ENCODE measurements at regions not wholly inside any gene's neighbourhood (a gene's known extent, or its start where the extent isn't known, plus 50 kb on each side); places are given as distances from the start of the nearest gene placed in this dataset.

GRCh38 chr3:153768561-153769469, 352.4 kb upstream of the ARHGEF26 start:
- TF ChIP-seq, protein P1, sequence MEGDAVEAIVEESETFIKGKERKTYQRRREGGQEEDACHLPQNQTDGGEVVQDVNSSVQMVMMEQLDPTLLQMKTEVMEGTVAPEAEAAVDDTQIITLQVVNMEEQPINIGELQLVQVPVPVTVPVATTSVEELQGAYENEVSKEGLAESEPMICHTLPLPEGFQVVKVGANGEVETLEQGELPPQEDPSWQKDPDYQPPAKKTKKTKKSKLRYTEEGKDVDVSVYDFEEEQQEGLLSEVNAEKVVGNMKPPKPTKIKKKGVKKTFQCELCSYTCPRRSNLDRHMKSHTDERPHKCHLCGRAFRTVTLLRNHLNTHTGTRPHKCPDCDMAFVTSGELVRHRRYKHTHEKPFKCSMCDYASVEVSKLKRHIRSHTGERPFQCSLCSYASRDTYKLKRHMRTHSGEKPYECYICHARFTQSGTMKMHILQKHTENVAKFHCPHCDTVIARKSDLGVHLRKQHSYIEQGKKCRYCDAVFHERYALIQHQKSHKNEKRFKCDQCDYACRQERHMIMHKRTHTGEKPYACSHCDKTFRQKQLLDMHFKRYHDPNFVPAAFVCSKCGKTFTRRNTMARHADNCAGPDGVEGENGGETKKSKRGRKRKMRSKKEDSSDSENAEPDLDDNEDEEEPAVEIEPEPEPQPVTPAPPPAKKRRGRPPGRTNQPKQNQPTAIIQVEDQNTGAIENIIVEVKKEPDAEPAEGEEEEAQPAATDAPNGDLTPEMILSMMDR (IDR thresholded peaks at IDR 0.05), result peak; percentile 51 to 75 (median 70)
- no peak for TF ChIP-seq POLR2A (IDR thresholded peaks at IDR 0.05)

All from adrenal gland (tissue), 5 donors.